ENCODE measurements at regions not wholly inside any gene's neighbourhood (a gene's known extent, or its start where the extent isn't known, plus 50 kb on each side); places are given as distances from the start of the nearest gene placed in this dataset.
"Not testable (repeated sequence)": the region's sequence is repeated elsewhere in the genome, so short reads cannot be mapped to it uniquely, and the experiment has no call there.

GRCh38 chr4:174183259-174183658 is 100.2 kb downstream of the FBXO8 start:
- no peak for DNase-seq (ENCODE audit: low spot score)
- TF ChIP-seq CTCF (IDR thresholded peaks at IDR 0.05; ENCODE audit: extremely low read depth, insufficient read depth, missing control alignments), result no peak
- in situ Hi-C loops (cut with MboI; ENCODE audit: low pct_unique_long_range_greater_than_20kb, low sequenced_read_pairs, unreplicated experiment), result no loop called here

- in situ Hi-C loops (cut with MboI; ENCODE audit: low pct_unique_long_range_greater_than_20kb, low sequenced_read_pairs, unreplicated experiment), result no loop called here
- no peak for TF ChIP-seq CTCF (IDR thresholded peaks at IDR 0.05; ENCODE audit: extremely low read depth, insufficient read depth, missing control alignments)
- no peak for DNase-seq (ENCODE audit: low spot score)
Measured at GRCh38 chr4:174181827-174182226, 101.6 kb downstream of the FBXO8 start.

DNA sequence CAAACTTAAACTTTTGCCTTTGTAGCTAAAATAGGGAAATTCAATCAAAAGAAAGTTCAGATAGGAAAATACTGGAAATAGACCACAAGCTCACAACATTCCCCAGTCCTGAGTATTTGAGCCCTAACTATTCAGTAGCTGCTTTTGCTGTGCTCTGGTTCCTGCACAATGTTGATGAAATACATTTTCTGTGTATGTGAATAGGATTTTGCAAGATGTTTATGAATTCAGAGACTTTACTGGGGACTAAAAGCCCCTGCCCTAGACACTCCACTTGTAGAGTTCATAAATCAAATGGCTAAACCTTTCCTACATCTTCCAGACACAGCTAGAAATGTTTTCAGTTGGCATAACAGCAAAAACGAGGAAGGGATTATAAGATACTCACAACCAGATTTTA is 105.9 kb downstream of the FBXO8 start:
- TF ChIP-seq CTCF (IDR thresholded peaks at IDR 0.05; ENCODE audit: extremely low read depth, insufficient read depth, missing control alignments), result no peak
- in situ Hi-C loops (cut with MboI; ENCODE audit: low pct_unique_long_range_greater_than_20kb, low sequenced_read_pairs, unreplicated experiment), result no loop called here
- DNase-seq (ENCODE audit: low spot score), result no peak

- DNase-seq (ENCODE audit: low spot score); in situ Hi-C loops (cut with MboI; ENCODE audit: low pct_unique_long_range_greater_than_20kb, low sequenced_read_pairs, unreplicated experiment): not testable (repeated sequence)
Measured at GRCh38 chr4:174175836-174176235, 107.6 kb downstream of the FBXO8 start.

DNA sequence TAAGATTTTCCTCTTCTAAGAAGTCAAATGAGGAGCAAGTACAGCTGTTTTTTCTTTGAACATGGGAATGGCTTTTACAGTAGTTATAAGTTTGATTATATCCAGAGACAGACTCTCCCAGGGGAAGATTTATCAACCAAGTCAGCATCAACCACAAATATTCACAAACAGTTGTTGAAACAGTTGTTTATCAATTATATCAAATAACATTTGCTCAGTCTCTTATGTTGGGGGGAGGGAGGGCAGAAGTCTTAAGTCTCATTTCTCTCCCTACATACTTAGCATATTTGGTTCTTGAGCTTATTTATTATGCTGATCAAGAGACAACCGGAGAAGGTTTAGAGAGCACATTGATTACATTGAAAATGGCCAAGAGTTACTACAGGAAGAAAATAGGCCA is 110.1 kb downstream of the FBXO8 start:
- no peak for DNase-seq (ENCODE audit: low spot score)
- no peak for TF ChIP-seq CTCF (IDR thresholded peaks at IDR 0.05; ENCODE audit: extremely low read depth, insufficient read depth, missing control alignments)
- in situ Hi-C loops (cut with MboI; ENCODE audit: low pct_unique_long_range_greater_than_20kb, low sequenced_read_pairs, unreplicated experiment), result no loop called here

GRCh38 chr4:174172274-174172673 is 111.2 kb downstream of the FBXO8 start:
- TF ChIP-seq CTCF (IDR thresholded peaks at IDR 0.05; ENCODE audit: extremely low read depth, insufficient read depth, missing control alignments), result no peak
- in situ Hi-C loops (cut with MboI; ENCODE audit: low pct_unique_long_range_greater_than_20kb, low sequenced_read_pairs, unreplicated experiment), result no loop called here
- DNase-seq (ENCODE audit: low spot score), result no peak

DNA sequence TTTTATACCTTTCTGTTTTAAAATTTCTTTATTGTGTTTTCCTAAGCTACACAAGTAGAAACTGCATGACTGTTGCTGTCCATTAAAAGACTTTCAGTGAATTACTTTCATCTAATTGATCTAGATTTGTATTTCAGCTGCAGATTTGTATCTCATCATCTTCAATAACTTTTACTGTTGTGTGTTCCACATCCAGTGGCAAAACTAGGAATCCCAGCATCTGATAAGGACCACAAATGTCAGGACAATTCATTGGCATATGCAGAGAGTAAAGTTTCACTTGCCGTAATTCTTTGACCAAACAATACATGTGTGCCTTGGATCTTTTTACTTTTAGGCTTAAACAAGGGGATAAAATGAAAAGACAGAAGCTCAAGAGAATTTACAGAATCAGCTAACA is 112.6 kb downstream of the FBXO8 start:
- DNase-seq (ENCODE audit: low spot score), result no peak
- in situ Hi-C loops (cut with MboI; ENCODE audit: low pct_unique_long_range_greater_than_20kb, low sequenced_read_pairs, unreplicated experiment), result no loop called here
- no peak for TF ChIP-seq CTCF (IDR thresholded peaks at IDR 0.05; ENCODE audit: extremely low read depth, insufficient read depth, missing control alignments)
